GM19043 (cell line): ENCODE measurements at regions not wholly inside any gene's neighbourhood (a gene's known extent, or its start where the extent isn't known, plus 50 kb on each side); places are given as distances from the start of the nearest gene placed in this dataset.
"Not testable (repeated sequence)": the region's sequence is repeated elsewhere in the genome, so short reads cannot be mapped to it uniquely, and the experiment has no call there.

Source experiments
- ATAC-seq: cut with Tn5 transposase; IDR thresholded peaks from one replicate; pipeline ENCODE4 v1.9.1; 2021; ENCODE audit warnings: low read depth; ENCODE audit not compliant: unreplicated experiment

DNA sequence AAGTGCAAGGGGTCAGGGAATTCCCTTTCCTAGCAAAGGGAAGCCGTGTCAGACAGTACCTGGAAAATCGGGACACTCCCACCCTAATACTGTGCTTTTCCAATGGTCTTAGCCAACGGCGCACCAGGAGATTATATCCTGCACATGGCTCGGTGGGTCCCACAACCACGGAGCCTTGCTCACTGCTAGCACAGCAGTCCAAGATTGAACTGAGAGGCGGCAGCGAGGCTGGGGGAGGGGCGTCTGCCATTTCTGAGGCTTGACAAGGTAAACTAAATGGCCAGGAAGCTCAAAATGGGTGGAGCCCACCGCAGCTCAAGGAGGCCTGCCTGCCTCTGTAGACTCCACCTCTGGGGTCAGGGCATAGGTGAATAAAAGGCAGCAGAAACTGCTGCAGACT lies 76.5 kb upstream of the LINC00632 start:
- not testable (repeated sequence) for ATAC-seq

DNA sequence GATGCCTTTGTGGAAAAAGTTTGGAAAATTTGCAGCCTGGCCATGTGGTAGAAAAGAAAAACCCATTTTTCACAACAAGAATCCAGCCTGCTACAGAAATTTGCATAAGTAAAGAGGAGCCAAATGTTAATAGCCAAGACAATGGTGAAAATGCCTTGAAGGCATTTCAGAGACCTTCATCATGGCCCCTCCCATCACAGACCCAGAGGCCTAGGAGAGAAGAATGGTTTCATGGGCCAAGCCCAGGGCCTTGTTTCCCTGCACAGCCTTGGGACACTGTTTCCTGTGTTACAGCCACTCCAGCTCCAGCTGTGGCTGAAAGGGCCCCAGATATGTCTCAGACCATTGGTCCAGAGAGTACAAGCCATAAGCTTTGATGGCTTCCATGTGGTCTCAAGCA lies 101.4 kb upstream of the LINC00632 start:
- ATAC-seq, result no peak

DNA sequence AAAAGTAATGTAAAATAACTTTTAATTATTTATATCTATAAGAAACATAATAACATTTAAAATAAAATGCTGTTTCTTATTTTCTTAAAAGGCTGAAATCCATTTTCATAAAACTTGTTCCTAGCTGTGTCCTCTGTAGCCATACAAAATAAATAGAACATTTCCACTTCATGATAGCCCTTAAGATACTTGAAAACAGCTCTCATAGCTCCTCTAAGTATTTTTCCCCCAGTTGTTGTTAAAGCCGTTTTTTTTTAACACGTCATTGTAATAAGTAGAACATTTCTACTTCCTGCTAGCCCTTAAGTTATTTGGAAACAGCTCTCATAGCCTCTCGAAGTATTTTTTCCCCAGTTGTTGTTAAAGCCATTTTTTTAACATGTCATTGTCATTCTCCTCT lies 97.3 kb upstream of the SOX3 start:
- no peak for ATAC-seq

DNA sequence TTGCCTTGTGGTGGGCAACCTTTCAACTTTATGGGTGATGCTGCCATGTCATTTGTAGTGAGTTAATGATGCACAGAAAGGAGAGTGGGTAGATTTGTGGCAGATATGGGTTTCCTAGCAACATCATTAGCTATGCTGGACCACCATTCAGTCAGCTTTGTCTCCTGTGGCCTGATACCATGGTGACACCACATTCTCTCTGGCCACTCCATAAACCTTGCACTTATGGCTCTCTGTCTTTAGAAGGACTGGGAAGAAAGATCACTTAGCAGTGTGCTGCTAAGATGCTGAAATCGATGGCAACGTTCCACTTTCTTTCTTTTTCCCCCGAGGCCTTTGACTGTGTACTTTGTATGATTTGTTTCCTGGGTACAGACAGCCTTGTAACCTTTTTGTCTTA lies 95.0 kb upstream of the SOX3 start:
- ATAC-seq, result no peak

DNA sequence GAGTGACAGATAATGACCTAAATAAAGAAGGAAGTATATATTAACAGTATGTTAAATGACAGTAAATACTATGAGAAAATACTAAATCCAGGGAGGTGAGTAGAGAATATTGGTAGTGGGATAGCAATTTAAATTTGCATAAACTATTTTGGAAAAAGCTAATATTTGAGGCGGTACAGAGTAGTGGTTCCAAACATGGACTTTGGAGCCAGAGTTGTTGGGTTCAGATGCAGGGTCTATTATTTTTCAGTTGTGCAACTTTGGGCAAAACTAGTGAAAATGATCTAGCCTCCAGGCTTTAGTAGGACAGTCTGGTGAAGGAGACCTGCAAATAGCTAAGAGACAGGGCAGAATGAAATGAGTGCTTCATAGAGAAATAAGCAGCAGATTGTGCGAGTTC lies 84.8 kb upstream of the SOX3 start:
- no peak for ATAC-seq

DNA sequence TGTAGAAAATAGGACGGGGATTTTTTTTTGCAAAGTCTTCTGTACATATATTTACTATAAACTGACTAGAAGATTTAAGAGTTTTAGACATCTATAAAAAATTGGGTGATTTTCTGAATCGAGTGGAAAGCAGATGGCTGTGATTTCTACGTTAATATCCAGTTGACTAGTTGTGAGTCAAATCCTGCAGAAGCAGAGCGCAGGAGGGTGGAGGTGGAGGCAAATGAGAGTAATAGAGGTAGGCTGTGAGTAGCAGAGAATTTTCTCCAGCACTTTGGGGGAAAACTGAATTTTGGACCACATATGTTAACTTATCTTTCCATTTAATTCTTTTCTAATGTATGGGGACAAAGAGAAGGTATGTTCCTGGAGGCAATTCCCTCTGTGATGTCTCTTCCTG lies 82.1 kb upstream of the SOX3 start:
- ATAC-seq, result no peak

DNA sequence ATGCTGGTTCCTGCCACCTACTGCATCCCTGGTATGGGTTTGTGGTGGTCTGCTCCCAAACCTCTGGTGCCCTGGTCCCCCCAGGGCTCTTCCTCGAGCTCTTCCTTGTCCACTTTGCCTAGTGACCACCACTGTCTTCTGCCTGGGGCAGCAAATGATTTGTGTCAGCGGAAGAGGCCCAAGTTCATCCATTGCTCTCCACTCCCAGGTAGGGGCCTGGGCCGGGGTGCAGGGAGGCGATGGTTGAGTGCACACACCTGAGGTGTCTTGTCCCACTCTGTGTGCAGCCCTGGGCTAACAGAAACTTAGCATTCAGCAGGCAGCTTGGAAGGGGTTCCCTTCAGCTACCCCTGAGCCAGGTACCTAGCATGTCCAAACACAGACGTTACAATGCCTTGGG lies 75.6 kb upstream of the SOX3 start:
- no peak for ATAC-seq

DNA sequence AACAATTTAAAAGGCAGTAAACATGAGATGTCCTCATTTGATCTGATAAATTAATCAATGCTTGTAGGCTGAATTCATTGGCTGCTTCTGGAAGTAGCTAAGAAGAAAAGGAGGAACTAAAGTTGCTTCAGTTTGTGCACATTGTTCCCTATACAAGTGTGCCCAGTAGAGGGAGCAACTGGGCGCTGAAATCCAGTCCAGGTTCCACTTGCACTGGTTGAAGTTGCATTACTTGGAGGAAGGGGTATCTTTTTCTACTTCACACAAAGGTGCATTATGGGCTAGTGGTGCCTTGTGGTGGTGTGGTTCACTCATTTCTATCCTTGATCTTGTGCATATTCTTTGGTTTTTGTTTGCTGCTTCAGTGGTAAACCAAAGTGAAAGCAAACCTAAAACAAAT lies 67.9 kb upstream of the SOX3 start:
- peak; percentile 75 for ATAC-seq

DNA sequence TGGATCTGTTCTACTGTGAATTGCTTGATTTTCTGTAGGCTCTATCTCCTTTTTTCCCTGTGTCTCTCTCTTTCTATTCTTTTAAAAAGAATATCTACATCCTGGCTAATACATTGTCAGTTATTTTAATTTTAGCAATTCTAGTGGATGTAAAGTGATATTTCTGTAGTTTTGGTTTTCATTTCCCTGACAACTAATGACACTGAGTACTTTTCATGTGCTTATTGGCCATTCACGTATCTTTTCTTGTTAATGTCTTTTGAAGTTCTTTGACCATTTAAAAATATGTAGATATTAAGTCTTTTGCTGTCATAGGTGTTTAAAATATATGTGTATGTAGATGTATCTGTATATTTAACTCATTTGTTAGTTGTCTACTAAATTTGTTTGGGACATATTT lies 59.0 kb upstream of the SOX3 start:
- no peak for ATAC-seq
